Epithelial cell of proximal tubule (primary cell): ENCODE measurements at regions not wholly inside any gene's neighbourhood (a gene's known extent, or its start where the extent isn't known, plus 50 kb on each side); places are given as distances from the start of the nearest gene placed in this dataset.

Source experiments
- DNase-seq: peaks from one replicate; pipeline ENCODE4 v3.0.0-alpha.2; 2011; ENCODE audit warnings: low read depth
- H3K4me3 ChIP-seq: 2 replicates; pipeline ENCODE4 v1.5.1; 2011; ENCODE audit warnings: low read depth, mild to moderate bottlenecking, low read length
- TF ChIP-seq, protein P1 (sequence below): conservative IDR thresholded peaks from 2 replicates; pipeline ENCODE4 v1.5.1; 2012; ENCODE audit warnings: low read depth, mild to moderate bottlenecking, low read length

DNA sequence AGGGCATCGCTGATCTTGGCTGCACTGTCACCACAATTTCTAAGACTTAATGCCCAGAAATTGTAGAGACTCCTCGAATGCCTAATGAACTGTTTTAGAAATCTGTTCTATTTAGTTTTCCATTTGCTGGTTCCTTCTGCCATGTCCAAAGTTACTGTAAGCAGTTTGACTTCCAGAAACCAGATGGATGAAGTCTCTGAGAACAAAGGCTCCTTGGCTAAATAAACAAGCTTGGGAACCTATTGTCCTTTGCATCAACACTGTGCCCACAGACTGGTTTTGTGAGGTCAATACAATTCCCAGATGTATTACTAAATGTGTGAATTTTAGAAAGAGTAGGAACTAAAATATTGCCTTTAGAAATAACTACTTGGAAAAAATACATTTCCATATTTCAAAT, 600.2 kb downstream of the NYAP2 start:
- TF ChIP-seq, protein P1, sequence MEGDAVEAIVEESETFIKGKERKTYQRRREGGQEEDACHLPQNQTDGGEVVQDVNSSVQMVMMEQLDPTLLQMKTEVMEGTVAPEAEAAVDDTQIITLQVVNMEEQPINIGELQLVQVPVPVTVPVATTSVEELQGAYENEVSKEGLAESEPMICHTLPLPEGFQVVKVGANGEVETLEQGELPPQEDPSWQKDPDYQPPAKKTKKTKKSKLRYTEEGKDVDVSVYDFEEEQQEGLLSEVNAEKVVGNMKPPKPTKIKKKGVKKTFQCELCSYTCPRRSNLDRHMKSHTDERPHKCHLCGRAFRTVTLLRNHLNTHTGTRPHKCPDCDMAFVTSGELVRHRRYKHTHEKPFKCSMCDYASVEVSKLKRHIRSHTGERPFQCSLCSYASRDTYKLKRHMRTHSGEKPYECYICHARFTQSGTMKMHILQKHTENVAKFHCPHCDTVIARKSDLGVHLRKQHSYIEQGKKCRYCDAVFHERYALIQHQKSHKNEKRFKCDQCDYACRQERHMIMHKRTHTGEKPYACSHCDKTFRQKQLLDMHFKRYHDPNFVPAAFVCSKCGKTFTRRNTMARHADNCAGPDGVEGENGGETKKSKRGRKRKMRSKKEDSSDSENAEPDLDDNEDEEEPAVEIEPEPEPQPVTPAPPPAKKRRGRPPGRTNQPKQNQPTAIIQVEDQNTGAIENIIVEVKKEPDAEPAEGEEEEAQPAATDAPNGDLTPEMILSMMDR: no peak
- no peak overlapping the region for H3K4me3 ChIP-seq
- DNase-seq: no peak

DNA sequence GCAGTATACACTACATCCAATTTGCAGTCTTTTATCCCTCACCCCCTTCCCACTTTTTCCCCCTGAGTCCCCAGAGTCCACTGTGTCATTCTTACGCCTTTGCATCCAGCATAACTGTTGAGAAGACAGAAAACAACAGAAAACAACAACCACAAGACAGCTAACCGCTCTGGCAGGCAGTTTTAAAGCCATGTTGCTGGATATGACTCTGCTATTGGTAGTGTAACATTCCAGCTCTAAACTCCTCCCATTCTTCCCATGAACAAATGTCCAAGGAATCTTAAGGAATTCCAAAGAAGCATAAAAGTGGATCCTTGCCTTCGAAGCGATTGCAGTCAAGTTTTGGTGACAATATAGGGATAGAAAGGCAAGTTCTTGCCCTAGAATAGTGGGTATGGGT, 599.1 kb downstream of the NYAP2 start:
- TF ChIP-seq, protein P1: no peak
- DNase-seq: peak; percentile 54

DNA sequence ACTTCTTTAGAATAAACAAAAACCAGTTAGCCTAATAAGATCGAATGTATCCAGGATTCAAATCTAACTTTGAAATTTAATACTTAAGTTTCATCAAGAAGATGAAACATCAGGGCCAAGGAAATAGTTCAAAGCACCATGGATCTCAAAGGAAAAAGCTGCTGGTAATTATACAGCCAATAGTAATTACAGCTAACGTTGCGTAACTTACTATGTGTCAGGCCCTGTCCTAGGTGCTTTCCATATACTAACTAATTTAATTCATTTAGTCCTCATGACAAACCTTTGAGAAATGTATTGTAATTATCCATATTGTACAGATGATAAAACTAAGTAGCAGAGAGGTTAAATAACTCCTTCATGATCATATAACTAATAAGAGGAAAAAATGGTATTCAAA, 598.6 kb downstream of the NYAP2 start:
- DNase-seq: no peak

More for the DNA sequence above, 599.1 kb downstream of the NYAP2 start:
- H3K4me3 ChIP-seq: no peak overlapping the region

DNA sequence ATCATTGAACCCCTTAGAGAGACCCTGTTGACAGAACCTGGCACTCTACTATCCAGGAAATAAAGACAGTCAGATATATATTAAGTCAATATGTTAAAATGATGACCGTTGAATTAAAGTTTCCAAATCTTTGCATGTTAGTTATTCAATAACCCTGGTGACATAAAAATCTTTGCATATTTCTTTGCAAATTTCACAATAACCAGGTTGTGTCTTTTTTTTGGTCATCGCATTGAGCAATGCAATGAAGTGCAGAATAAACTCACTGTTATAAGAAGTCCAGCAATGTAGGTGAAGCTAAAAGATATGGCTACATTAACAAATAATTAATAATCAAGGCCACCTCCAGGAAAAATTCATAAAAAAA, 596.9 kb downstream of the NYAP2 start:
- TF ChIP-seq, protein P1: no peak
- no peak for DNase-seq
- no peak overlapping the region for H3K4me3 ChIP-seq

More for the DNA sequence above, 598.6 kb downstream of the NYAP2 start:
- TF ChIP-seq, protein P1: no peak
- no peak overlapping the region for H3K4me3 ChIP-seq

DNA sequence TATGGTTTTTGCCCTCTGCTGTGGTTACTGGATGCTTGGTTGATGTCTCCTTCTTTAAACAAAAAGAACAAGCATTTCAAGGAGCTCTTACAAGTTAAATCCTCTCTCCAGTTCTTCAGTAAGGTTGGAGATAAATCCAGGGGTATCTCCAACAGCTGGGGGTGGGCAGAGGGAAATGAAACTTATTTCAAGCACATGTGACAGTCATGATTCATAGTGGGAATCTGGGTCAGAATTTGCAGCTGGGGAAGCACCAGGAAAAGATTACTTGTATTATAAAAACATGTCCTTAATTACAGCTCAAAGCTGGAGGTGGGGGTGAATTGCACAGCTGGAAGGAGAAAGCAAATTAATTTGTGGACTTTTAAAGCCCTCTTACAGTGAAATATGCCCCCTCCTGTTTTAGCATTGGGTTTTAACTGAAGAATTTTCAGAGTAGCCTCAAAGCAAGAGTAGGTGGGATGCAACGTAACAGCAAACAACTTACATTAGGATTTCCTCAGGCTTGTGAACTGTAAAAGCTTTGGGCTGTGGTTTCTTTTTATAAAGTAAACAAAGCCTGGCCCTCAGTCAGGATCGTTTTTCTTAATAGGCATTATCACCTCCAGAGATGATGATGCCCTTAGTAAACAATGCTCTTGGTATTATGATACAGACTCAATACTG, 596.4 kb downstream of the NYAP2 start:
- H3K4me3 ChIP-seq: no peak overlapping the region

DNA sequence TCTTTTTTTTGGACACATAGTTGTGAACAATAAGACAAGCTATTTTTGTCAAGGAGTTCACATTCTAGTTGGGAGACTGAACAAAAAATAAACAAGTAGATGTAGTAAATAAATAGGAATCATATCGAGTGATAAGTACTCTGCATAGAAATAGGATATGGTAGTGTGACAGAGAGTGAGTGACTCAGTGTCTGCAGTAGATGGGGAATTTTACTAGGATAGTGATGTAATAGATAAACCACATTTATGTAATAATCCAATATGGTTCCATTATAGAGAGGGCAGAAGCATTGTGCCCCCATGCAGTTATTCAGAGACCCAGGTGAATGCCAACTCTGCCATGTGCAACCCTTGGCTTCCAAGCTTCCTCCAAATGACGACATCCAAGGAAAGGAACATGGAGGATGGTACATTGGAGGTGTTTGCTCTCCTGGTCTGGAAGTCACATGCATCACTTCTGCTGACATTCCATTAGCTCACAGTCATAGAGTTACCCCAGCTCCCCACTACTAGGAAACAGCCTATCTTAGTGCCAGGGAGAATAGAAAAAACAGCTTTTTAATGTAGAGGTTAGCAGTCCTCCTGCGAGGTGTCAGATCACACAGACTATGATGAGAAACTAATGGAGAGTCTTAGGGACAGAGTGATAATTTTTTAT, 595.4 kb downstream of the NYAP2 start:
- no peak overlapping the region for H3K4me3 ChIP-seq
- DNase-seq: no peak
- TF ChIP-seq, protein P1: no peak

More for the DNA sequence above, 596.4 kb downstream of the NYAP2 start:
- DNase-seq: no peak
- TF ChIP-seq, protein P1: no peak

DNA sequence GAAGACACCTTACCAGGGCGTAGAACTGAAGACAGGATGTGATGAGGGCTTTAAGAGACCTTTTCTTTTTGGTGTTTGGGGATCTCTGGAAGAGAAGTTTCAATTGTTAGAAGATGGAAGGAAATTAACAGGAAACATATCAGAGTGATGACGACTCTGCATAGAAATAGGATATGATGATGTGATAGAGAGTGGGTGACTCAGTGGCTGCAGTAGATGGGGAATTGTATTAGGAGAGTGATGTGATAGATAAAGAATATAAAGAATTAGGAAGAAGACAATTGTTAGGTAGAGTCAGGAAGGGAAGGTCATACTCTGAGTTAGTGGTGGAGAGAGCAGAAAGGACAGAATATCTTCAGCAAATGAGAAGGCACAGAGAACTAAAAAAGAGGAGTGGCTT, 593.9 kb downstream of the NYAP2 start:
- TF ChIP-seq, protein P1: no peak
- DNase-seq: no peak
- no peak overlapping the region for H3K4me3 ChIP-seq
